Endodermal cell (in vitro differentiated cells): ENCODE measurements at regions not wholly inside any gene's neighbourhood (a gene's known extent, or its start where the extent isn't known, plus 50 kb on each side); places are given as distances from the start of the nearest gene placed in this dataset.

ENCODE experiments used
- DNase-seq: peaks from one replicate; pipeline ENCODE4 v3.0.0-alpha.2; 2017
- H3K27ac ChIP-seq: 2 replicates; pipeline ENCODE4 v1.5.1; 2013; ENCODE audit warnings: mild to moderate bottlenecking, low read depth, low read length, moderate library complexity
- H3K27me3 ChIP-seq: 2 replicates; pipeline ENCODE4 v1.6.1; 2013; ENCODE audit warnings: mild to moderate bottlenecking, low read length, moderate library complexity; ENCODE audit not compliant: insufficient read depth, control insufficient read depth, poor library complexity, severe bottlenecking
- H3K36me3 ChIP-seq: 2 replicates; pipeline ENCODE4 v1.7.0; 2013; ENCODE audit warnings: mild to moderate bottlenecking, low read length, moderate library complexity; ENCODE audit not compliant: control insufficient read depth, insufficient read depth
- H3K4me1 ChIP-seq: one replicate; pipeline ENCODE4 v1.7.0; 2013; ENCODE audit warnings: low read length; ENCODE audit not compliant: control insufficient read depth, insufficient read depth
- H3K4me3 ChIP-seq: 2 replicates; pipeline ENCODE4 v1.5.1; 2013; ENCODE audit warnings: mild to moderate bottlenecking, low read length, moderate library complexity
- H3K9ac ChIP-seq: 2 replicates; pipeline ENCODE4 v1.6.1; 2013; ENCODE audit warnings: mild to moderate bottlenecking, low read length, moderate library complexity; ENCODE audit not compliant: poor library complexity, severe bottlenecking; ENCODE audit errors: extremely low read depth
- H3K9me3 ChIP-seq: 2 replicates; pipeline ENCODE4 v1.6.1; 2013; ENCODE audit warnings: mild to moderate bottlenecking, low read length, moderate library complexity; ENCODE audit not compliant: control insufficient read depth
- H3K27ac Mint-ChIP-seq: 2 replicates; pipeline ENCODE4 v1.8.0; 2020; ENCODE audit warnings: mixed read lengths
- H3K27me3 Mint-ChIP-seq: 2 replicates; pipeline ENCODE4 v1.8.0; 2021; ENCODE audit warnings: mild to moderate bottlenecking, mixed read lengths; ENCODE audit not compliant: insufficient read depth
- H3K36me3 Mint-ChIP-seq: 2 replicates; pipeline ENCODE4 v1.8.0; 2020; ENCODE audit warnings: low read depth, mixed read lengths
- H3K4me1 Mint-ChIP-seq: 2 replicates; pipeline ENCODE4 v1.8.0; 2020; ENCODE audit warnings: mixed read lengths
- H3K4me3 Mint-ChIP-seq: 2 replicates; pipeline ENCODE4 v1.8.0; 2020; ENCODE audit warnings: mild to moderate bottlenecking, moderate library complexity, mixed read lengths
- H3K9me3 Mint-ChIP-seq: 2 replicates; pipeline ENCODE4 v1.8.0; 2020; ENCODE audit warnings: mild to moderate bottlenecking, mixed read lengths
- WGBS, 2 experiments: methylation state at CpG; one replicate each; pipeline versions ENCODE4 v1.1.5 to v1.1.7; 2013; ENCODE audit warnings: missing lambda C conversion rate in 2 of 2, mixed read lengths in 1 of 2; ENCODE audit not compliant: insufficient coverage in 1 of 2, insufficient read length in 1 of 2; 5-methylcytosine and 5-hydroxymethylcytosine counted together
- TF ChIP-seq, protein P1 (sequence below): fragments of 200-600 bp; sonication (generic); conservative IDR thresholded peaks from 2 replicates; pipeline ENCODE4 v1.5.0; 2021; ENCODE audit warnings: antibody characterized with exemption, mild to moderate bottlenecking

DNA sequence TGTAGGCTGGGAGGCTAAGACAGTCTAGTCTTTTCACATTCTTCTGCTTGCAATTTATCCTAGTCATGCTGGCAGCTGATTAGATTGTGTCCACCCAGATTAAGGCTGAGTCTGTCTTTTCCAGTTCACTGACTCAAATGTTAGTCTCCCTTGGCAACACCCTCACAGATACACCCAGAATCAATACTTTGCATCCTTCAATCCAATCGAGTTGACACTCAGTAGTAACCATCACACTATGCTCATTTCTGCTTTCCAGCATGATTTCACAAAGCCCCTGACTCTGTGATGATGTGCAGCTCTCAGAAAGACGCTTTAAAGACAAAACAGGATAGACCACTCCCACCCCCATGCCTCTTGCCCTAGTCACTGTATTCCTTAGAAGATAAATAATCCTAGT, 693.0 kb downstream of the HTR1B start:
- Histone ChIP-seq H3K27me3 (no peaks in the 10 kb centered on the region), H3K9me3 (peaks cover 21% of the 10 kb centered on the region), H3K9ac (no peak overlapping the region), H3K4me1 (peaks cover 9% of the 10 kb centered on the region), H3K27ac (no peak overlapping the region), H3K4me3 (no peak overlapping the region), H3K36me3 (no peaks in the 10 kb centered on the region)
- no peak for DNase-seq
- H3K9me3 Mint-ChIP-seq, result peaks cover 13% of the 10 kb centered on the region
- TF ChIP-seq, protein P1, sequence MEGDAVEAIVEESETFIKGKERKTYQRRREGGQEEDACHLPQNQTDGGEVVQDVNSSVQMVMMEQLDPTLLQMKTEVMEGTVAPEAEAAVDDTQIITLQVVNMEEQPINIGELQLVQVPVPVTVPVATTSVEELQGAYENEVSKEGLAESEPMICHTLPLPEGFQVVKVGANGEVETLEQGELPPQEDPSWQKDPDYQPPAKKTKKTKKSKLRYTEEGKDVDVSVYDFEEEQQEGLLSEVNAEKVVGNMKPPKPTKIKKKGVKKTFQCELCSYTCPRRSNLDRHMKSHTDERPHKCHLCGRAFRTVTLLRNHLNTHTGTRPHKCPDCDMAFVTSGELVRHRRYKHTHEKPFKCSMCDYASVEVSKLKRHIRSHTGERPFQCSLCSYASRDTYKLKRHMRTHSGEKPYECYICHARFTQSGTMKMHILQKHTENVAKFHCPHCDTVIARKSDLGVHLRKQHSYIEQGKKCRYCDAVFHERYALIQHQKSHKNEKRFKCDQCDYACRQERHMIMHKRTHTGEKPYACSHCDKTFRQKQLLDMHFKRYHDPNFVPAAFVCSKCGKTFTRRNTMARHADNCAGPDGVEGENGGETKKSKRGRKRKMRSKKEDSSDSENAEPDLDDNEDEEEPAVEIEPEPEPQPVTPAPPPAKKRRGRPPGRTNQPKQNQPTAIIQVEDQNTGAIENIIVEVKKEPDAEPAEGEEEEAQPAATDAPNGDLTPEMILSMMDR, result no peak
- 85 to 92% methylated on average over 2 of the region's 2 CpGs for WGBS, 2 experiments
- peaks cover 33% of the 10 kb centered on the region for H3K4me1 Mint-ChIP-seq
- H3K27ac Mint-ChIP-seq, result no peak overlapping the region
- no peaks in the 10 kb centered on the region for H3K36me3 Mint-ChIP-seq
- H3K4me3 Mint-ChIP-seq, result no peak overlapping the region
- peaks cover 6% of the 10 kb centered on the region for H3K27me3 Mint-ChIP-seq

DNA sequence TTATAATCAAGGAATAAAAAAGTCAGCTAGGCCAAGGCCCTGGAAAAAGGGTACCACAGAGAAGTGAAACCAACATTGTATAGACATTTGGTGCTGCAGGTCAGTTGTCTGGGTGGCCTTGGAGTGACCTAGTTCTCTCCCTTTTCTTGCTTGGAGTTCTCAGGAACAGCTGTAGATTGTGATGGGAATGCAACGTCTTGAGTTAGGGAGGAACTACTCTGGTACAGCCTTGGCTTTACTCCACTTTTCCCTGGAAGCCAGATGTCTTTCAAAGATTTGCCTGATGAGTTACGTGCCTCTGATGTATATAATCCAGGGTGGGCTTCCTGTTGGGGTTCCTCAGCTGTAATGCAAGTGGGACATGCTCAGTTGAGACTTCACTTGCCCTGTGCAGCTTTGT, 694.7 kb downstream of the HTR1B start:
- Histone ChIP-seq H3K36me3 (no peaks in the 10 kb centered on the region), H3K27me3 (no peaks in the 10 kb centered on the region), H3K9me3 (peaks cover 21% of the 10 kb centered on the region), H3K4me3 (peak overlapping the region; percentile 68), H3K9ac (no peak overlapping the region), H3K4me1 (no peaks in the 10 kb centered on the region), H3K27ac (no peak overlapping the region)
- no peak for DNase-seq
- peaks cover 13% of the 10 kb centered on the region for H3K9me3 Mint-ChIP-seq
- H3K27me3 Mint-ChIP-seq, result peaks cover 6% of the 10 kb centered on the region
- peaks cover 18% of the 10 kb centered on the region for H3K4me1 Mint-ChIP-seq
- H3K36me3 Mint-ChIP-seq, result no peaks in the 10 kb centered on the region
- WGBS, 2 experiments, result 95 to 100% methylated on average over 1 to 2 of the region's 2 CpGs
- no peak overlapping the region for H3K4me3 Mint-ChIP-seq
- H3K27ac Mint-ChIP-seq, result no peak overlapping the region
- TF ChIP-seq, protein P1, result no peak

DNA sequence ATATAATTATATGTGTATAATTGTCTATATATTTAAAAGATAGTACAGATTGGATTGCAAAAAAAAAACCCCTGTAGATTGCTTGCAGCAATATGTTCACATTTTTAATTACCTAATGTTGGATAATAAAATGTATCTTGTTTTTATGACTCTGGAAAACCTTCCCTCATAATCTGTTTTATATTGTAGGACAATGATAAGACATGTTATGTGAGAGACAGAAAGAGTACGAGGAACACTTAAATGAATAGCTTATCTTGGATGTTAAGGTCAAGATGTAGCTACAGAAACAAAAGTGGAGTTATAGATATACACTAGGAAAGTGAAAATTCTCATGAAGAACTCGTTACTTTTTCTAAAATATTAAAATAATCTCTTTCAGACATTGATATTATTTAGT, 691.6 kb upstream of the IMPG1 start:
- Histone ChIP-seq H3K4me1 (no peaks in the 10 kb centered on the region), H3K27ac (no peak overlapping the region), H3K9me3 (peaks cover 13% of the 10 kb centered on the region), H3K4me3 (no peak overlapping the region), H3K9ac (no peak overlapping the region), H3K27me3 (no peaks in the 10 kb centered on the region), H3K36me3 (no peaks in the 10 kb centered on the region)
- Mint-ChIP-seq H3K4me1 (peaks cover 8% of the 10 kb centered on the region), H3K27me3 (no peaks in the 10 kb centered on the region), H3K9me3 (peaks cover 2% of the 10 kb centered on the region), H3K36me3 (no peaks in the 10 kb centered on the region), H3K27ac (no peak overlapping the region), H3K4me3 (no peak overlapping the region)
- TF ChIP-seq, protein P1, result no peak
- no peak for DNase-seq
- WGBS, 2 experiments, result 96% methylated on average over 1 of the region's 2 CpGs; no CpG with 5 or more reads in 1 of the 2 experiments
